Fibroblast of skin of left biceps (primary cell): ENCODE measurements at regions not wholly inside any gene's neighbourhood (a gene's known extent, or its start where the extent isn't known, plus 50 kb on each side); places are given as distances from the start of the nearest gene placed in this dataset.

Experiments
- DNase-seq, 2 experiments: peaks; one replicate each; pipeline ENCODE4 v3.0.0-alpha.2; 2013; ENCODE audit warnings: low read depth in 2 of 2

- DNase-seq, result no peak
Measured at GRCh38 chr12:23464241-23464812, 485.1 kb downstream of the SOX5 start.

DNA sequence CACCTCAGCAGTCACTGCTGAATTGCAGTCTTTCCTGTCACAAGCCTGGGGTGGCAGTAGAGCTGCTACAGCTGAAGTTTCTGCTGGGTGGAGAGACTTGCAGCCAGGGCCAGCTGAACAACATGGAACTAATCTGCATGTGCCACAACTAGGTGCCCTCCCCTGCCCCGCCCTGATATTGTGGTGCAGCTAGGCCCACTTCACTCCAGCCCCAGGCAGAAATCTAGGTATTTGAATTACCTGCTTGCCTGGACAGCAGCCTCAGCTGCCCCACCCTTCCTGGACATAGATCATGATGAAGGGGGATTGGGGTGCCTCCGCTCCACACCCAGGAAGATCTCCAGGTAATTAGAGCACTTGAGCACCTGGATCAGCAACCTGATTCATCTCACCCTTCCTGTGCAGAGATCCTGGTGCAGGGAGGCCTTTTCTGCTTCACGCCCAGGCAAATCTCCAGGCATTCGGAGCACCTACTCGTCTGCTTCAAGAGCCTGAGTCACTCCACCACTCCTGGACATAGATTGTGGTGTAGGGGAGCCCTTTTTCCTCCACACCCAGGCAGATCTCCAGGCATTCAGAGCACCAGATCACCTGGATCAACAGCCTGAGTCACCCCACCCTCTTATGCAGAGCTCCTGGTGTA lies 477.0 kb downstream of the SOX5 start:
- no peak for DNase-seq

DNA sequence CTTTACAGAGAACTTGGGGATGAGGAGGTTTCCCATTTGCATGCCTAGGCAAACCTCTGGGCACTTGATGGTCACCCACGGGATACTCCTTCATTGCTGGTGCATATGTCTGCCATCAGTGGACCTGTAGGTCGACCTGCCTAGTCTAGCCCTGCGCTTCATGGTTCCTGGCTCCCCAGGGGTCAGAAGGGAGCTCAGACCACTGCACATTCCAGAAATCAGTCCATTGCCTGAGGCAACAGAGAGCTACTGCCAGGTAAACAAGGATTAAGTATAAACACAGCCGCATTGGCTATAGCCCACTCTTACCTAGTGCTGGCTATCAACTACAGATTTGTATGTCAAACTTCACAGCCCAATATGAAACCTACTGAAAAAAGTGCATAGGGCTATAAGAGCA lies 476.4 kb downstream of the SOX5 start:
- DNase-seq, result no peak

- DNase-seq, result no peak
Measured at GRCh38 chr12:23474438-23474976, 475.0 kb downstream of the SOX5 start.
